ENCODE measurements at regions not wholly inside any gene's neighbourhood (a gene's known extent, or its start where the extent isn't known, plus 50 kb on each side); places are given as distances from the start of the nearest gene placed in this dataset.

GRCh38 chr11:103637295-103637694, 399.1 kb upstream of the DDI1 start:
- H3K4me3 ChIP-seq (ENCODE audit: low read length): no peak overlapping the region
- H3K36me3 ChIP-seq (ENCODE audit: insufficient read depth, low read length): no peaks in the 10 kb centered on the region
- peaks cover 23% of the 10 kb centered on the region for H3K4me1 ChIP-seq (ENCODE audit: insufficient read depth, low read length)
- H3K27me3 ChIP-seq (ENCODE audit: insufficient read depth, low read length): no peaks in the 10 kb centered on the region
- H3K9me3 ChIP-seq (ENCODE audit: low read length): no peaks in the 10 kb centered on the region
- peak overlapping the region; percentile 27 for H2AFZ ChIP-seq (ENCODE audit: low read depth, low read length)

- H2AFZ ChIP-seq (ENCODE audit: low read depth, low read length): no peak overlapping the region
- peaks cover 23% of the 10 kb centered on the region for H3K4me1 ChIP-seq (ENCODE audit: insufficient read depth, low read length)
- H3K4me3 ChIP-seq (ENCODE audit: low read length): no peak overlapping the region
- no peaks in the 10 kb centered on the region for H3K36me3 ChIP-seq (ENCODE audit: insufficient read depth, low read length)
- H3K9me3 ChIP-seq (ENCODE audit: low read length): no peaks in the 10 kb centered on the region
- no peaks in the 10 kb centered on the region for H3K27me3 ChIP-seq (ENCODE audit: insufficient read depth, low read length)
Observed at GRCh38 chr11:103637831-103638230, 398.6 kb upstream of the DDI1 start.

GRCh38 chr11:103644676-103645075, 391.8 kb upstream of the DDI1 start:
- Histone ChIP-seq H3K4me3 (ENCODE audit: low read length) (no peak overlapping the region), H3K36me3 (ENCODE audit: insufficient read depth, low read length) (no peaks in the 10 kb centered on the region), H3K9me3 (ENCODE audit: low read length) (no peaks in the 10 kb centered on the region), H2AFZ (ENCODE audit: low read depth, low read length) (no peak overlapping the region), H3K4me1 (ENCODE audit: insufficient read depth, low read length) (no peaks in the 10 kb centered on the region), H3K27me3 (ENCODE audit: insufficient read depth, low read length) (no peaks in the 10 kb centered on the region)

GRCh38 chr11:103648054-103648453, 388.4 kb upstream of the DDI1 start:
- H3K4me1 ChIP-seq (ENCODE audit: insufficient read depth, low read length): no peaks in the 10 kb centered on the region
- no peaks in the 10 kb centered on the region for H3K36me3 ChIP-seq (ENCODE audit: insufficient read depth, low read length)
- H3K4me3 ChIP-seq (ENCODE audit: low read length): no peak overlapping the region
- peaks cover 4% of the 10 kb centered on the region for H3K9me3 ChIP-seq (ENCODE audit: low read length)
- no peaks in the 10 kb centered on the region for H3K27me3 ChIP-seq (ENCODE audit: insufficient read depth, low read length)
- H2AFZ ChIP-seq (ENCODE audit: low read depth, low read length): no peak overlapping the region

GRCh38 chr11:103648670-103649400, 387.6 kb upstream of the DDI1 start:
- Histone ChIP-seq H3K4me3 (ENCODE audit: low read length) (no peak overlapping the region), H3K4me1 (ENCODE audit: insufficient read depth, low read length) (no peaks in the 10 kb centered on the region), H3K27me3 (ENCODE audit: insufficient read depth, low read length) (no peaks in the 10 kb centered on the region), H3K36me3 (ENCODE audit: insufficient read depth, low read length) (no peaks in the 10 kb centered on the region), H2AFZ (ENCODE audit: low read depth, low read length) (no peak overlapping the region), H3K9me3 (ENCODE audit: low read length) (peaks cover 4% of the 10 kb centered on the region)

- Histone ChIP-seq H3K4me1 (ENCODE audit: insufficient read depth, low read length) (no peaks in the 10 kb centered on the region), H3K9me3 (ENCODE audit: low read length) (peaks cover 4% of the 10 kb centered on the region), H3K4me3 (ENCODE audit: low read length) (no peak overlapping the region), H2AFZ (ENCODE audit: low read depth, low read length) (no peak overlapping the region), H3K27me3 (ENCODE audit: insufficient read depth, low read length) (no peaks in the 10 kb centered on the region), H3K36me3 (ENCODE audit: insufficient read depth, low read length) (no peaks in the 10 kb centered on the region)
Observed at GRCh38 chr11:103649401-103649895, 387.0 kb upstream of the DDI1 start.

GRCh38 chr11:103650330-103650729, 386.1 kb upstream of the DDI1 start:
- no peaks in the 10 kb centered on the region for H3K36me3 ChIP-seq (ENCODE audit: insufficient read depth, low read length)
- no peaks in the 10 kb centered on the region for H3K4me1 ChIP-seq (ENCODE audit: insufficient read depth, low read length)
- H3K4me3 ChIP-seq (ENCODE audit: low read length): no peak overlapping the region
- H3K27me3 ChIP-seq (ENCODE audit: insufficient read depth, low read length): no peaks in the 10 kb centered on the region
- H3K9me3 ChIP-seq (ENCODE audit: low read length): peaks cover 4% of the 10 kb centered on the region
- H2AFZ ChIP-seq (ENCODE audit: low read depth, low read length): no peak overlapping the region

GRCh38 chr11:103651341-103651998, 385.0 kb upstream of the DDI1 start:
- peaks cover 4% of the 10 kb centered on the region for H3K9me3 ChIP-seq (ENCODE audit: low read length)
- H2AFZ ChIP-seq (ENCODE audit: low read depth, low read length): no peak overlapping the region
- no peaks in the 10 kb centered on the region for H3K27me3 ChIP-seq (ENCODE audit: insufficient read depth, low read length)

GRCh38 chr11:103652013-103652412, 384.4 kb upstream of the DDI1 start:
- no peaks in the 10 kb centered on the region for H3K36me3 ChIP-seq (ENCODE audit: insufficient read depth, low read length)
- H2AFZ ChIP-seq (ENCODE audit: low read depth, low read length): no peak overlapping the region
- H3K27me3 ChIP-seq (ENCODE audit: insufficient read depth, low read length): no peaks in the 10 kb centered on the region

More at GRCh38 chr11:103651341-103651998, 385.0 kb upstream of the DDI1 start:
- no peak overlapping the region for H3K4me3 ChIP-seq (ENCODE audit: low read length)
- no peaks in the 10 kb centered on the region for H3K36me3 ChIP-seq (ENCODE audit: insufficient read depth, low read length)
- no peaks in the 10 kb centered on the region for H3K4me1 ChIP-seq (ENCODE audit: insufficient read depth, low read length)

GRCh38 chr11:103656382-103656781, 380.1 kb upstream of the DDI1 start:
- no peaks in the 10 kb centered on the region for H3K27me3 ChIP-seq (ENCODE audit: insufficient read depth, low read length)
- H2AFZ ChIP-seq (ENCODE audit: low read depth, low read length): no peak overlapping the region
- H3K4me3 ChIP-seq (ENCODE audit: low read length): no peak overlapping the region
- no peaks in the 10 kb centered on the region for H3K4me1 ChIP-seq (ENCODE audit: insufficient read depth, low read length)
- H3K9me3 ChIP-seq (ENCODE audit: low read length): no peaks in the 10 kb centered on the region
- no peaks in the 10 kb centered on the region for H3K36me3 ChIP-seq (ENCODE audit: insufficient read depth, low read length)

More at GRCh38 chr11:103652013-103652412, 384.4 kb upstream of the DDI1 start:
- H3K4me3 ChIP-seq (ENCODE audit: low read length): no peak overlapping the region
- peaks cover 4% of the 10 kb centered on the region for H3K9me3 ChIP-seq (ENCODE audit: low read length)
- H3K4me1 ChIP-seq (ENCODE audit: insufficient read depth, low read length): no peaks in the 10 kb centered on the region

- H3K27me3 ChIP-seq (ENCODE audit: insufficient read depth, low read length): no peaks in the 10 kb centered on the region
- H2AFZ ChIP-seq (ENCODE audit: low read depth, low read length): no peak overlapping the region
- H3K36me3 ChIP-seq (ENCODE audit: insufficient read depth, low read length): no peaks in the 10 kb centered on the region
- no peak overlapping the region for H3K4me3 ChIP-seq (ENCODE audit: low read length)
- no peaks in the 10 kb centered on the region for H3K9me3 ChIP-seq (ENCODE audit: low read length)
- no peaks in the 10 kb centered on the region for H3K4me1 ChIP-seq (ENCODE audit: insufficient read depth, low read length)
Observed at GRCh38 chr11:103659206-103659618, 377.2 kb upstream of the DDI1 start.

GRCh38 chr11:103659743-103660142, 376.7 kb upstream of the DDI1 start:
- Histone ChIP-seq H3K9me3 (ENCODE audit: low read length) (no peaks in the 10 kb centered on the region), H3K4me3 (ENCODE audit: low read length) (no peak overlapping the region), H3K36me3 (ENCODE audit: insufficient read depth, low read length) (no peaks in the 10 kb centered on the region), H2AFZ (ENCODE audit: low read depth, low read length) (no peak overlapping the region), H3K4me1 (ENCODE audit: insufficient read depth, low read length) (no peaks in the 10 kb centered on the region), H3K27me3 (ENCODE audit: insufficient read depth, low read length) (no peaks in the 10 kb centered on the region)

- Histone ChIP-seq H3K4me1 (ENCODE audit: insufficient read depth, low read length) (no peaks in the 10 kb centered on the region), H3K4me3 (ENCODE audit: low read length) (no peak overlapping the region), H3K9me3 (ENCODE audit: low read length) (no peaks in the 10 kb centered on the region), H3K27me3 (ENCODE audit: insufficient read depth, low read length) (no peaks in the 10 kb centered on the region), H3K36me3 (ENCODE audit: insufficient read depth, low read length) (no peaks in the 10 kb centered on the region), H2AFZ (ENCODE audit: low read depth, low read length) (no peak overlapping the region)
Observed at GRCh38 chr11:103661185-103661584, 375.3 kb upstream of the DDI1 start.
